IMR-90 (cell line): ENCODE measurements at regions not wholly inside any gene's neighbourhood (a gene's known extent, or its start where the extent isn't known, plus 50 kb on each side); places are given as distances from the start of the nearest gene placed in this dataset.

Experiments
- ATAC-seq: fragments of 200-7000 bp; cut with Tn5 transposase; 2 replicates; pipeline ENCODE4 v1.9.1; 2020; ENCODE audit warnings: low read depth, mild to moderate bottlenecking, moderate library complexity
- BruUV-seq: library from RNA; stranded (reverse); fragments of 400-500 nt; replicated peaks from 2 replicates; lab custom pipeline; 2021; lab: Mats Ljungman, UMichigan
- CTCF ChIA-PET: fragments of 300-600 bp; formaldehyde crosslinking; extraction: SDS; loops from one replicate; lab custom pipeline; 2021; ENCODE audit warnings: antibody characterized with exemption; lab: Yijun Ruan, JAX
- POLR2A ChIA-PET: fragments of 300-600 bp; sonication (Branson Sonifier 250); formaldehyde crosslinking; loops from one replicate; lab custom pipeline; 2022; ENCODE audit warnings: antibody characterized with exemption; ENCODE audit not compliant: unreplicated experiment; lab: Charles Lee
- DNase-seq: peaks from one replicate; pipeline ENCODE4 v3.0.0; 2013
- H2AFZ ChIP-seq: replicated peaks from 2 replicates; pipeline ENCODE3; 2013; ENCODE audit warnings: low read length, mild to moderate bottlenecking; ENCODE audit not compliant: poor library complexity
- H2AK5ac ChIP-seq: 2 replicates; pipeline ENCODE4 v1.6.1; 2013; ENCODE audit warnings: low read depth, low read length, inconsistent platforms
- H2AK9ac ChIP-seq: replicated peaks from 2 replicates; pipeline ENCODE3; 2013; ENCODE audit warnings: mild to moderate bottlenecking, low read depth, low read length, moderate library complexity; ENCODE audit not compliant: poor library complexity
- H2BK120ac ChIP-seq: 2 replicates; pipeline ENCODE4 v1.6.1; 2013; ENCODE audit warnings: low read depth, low read length, inconsistent platforms
- H2BK15ac ChIP-seq: 3 replicates; pipeline ENCODE4 v1.6.1; 2013; ENCODE audit warnings: low read depth, low read length, inconsistent platforms
- H2BK20ac ChIP-seq: 2 replicates; pipeline ENCODE4 v1.6.1; 2013; ENCODE audit warnings: low read depth, mild to moderate bottlenecking, inconsistent platforms, low read length, moderate library complexity
- H2BK5ac ChIP-seq: 2 replicates; pipeline ENCODE4 v1.6.1; 2013; ENCODE audit warnings: mild to moderate bottlenecking, low read depth, low read length, inconsistent platforms; ENCODE audit not compliant: poor library complexity, severe bottlenecking
- H3K14ac ChIP-seq: replicated peaks from 2 replicates; pipeline ENCODE4 v1.6.1; 2013; ENCODE audit warnings: low read depth, low read length, inconsistent platforms
- H3K18ac ChIP-seq: 2 replicates; pipeline ENCODE4 v1.6.1; 2013; ENCODE audit warnings: low read depth, low read length, control low read depth
- H3K23ac ChIP-seq: 2 replicates; pipeline ENCODE4 v1.6.1; 2013; ENCODE audit warnings: low read depth, low read length, inconsistent platforms
- H3K27ac ChIP-seq: 2 replicates; pipeline ENCODE4 v1.5.1; 2013; ENCODE audit warnings: mild to moderate bottlenecking, control low read depth, low read length; ENCODE audit not compliant: insufficient read depth
- H3K27me3 ChIP-seq: 2 replicates; pipeline ENCODE4 v1.6.1; 2013; ENCODE audit warnings: low read length; ENCODE audit not compliant: control insufficient read depth, insufficient read depth
- H3K36me3 ChIP-seq: 2 replicates; pipeline ENCODE4 v1.6.1; 2013; ENCODE audit warnings: low read length, mixed read lengths; ENCODE audit not compliant: control insufficient read depth, insufficient read depth
- H3K4ac ChIP-seq: 2 replicates; pipeline ENCODE4 v1.6.1; 2013; ENCODE audit warnings: low read depth, low read length, inconsistent platforms
- H3K4me1 ChIP-seq: 2 replicates; pipeline ENCODE4 v1.6.1; 2013; ENCODE audit warnings: low read length, mixed read lengths; ENCODE audit not compliant: control insufficient read depth, insufficient read depth
- H3K4me2 ChIP-seq: 2 replicates; pipeline ENCODE4 v1.6.1; 2013; ENCODE audit warnings: low read depth, mild to moderate bottlenecking, control low read depth, low read length, moderate library complexity
- H3K4me3 ChIP-seq: 2 replicates; pipeline ENCODE4 v1.5.1; 2013; ENCODE audit warnings: low read depth, mild to moderate bottlenecking, control low read depth, low read length, moderate library complexity; ENCODE audit not compliant: insufficient read depth
- H3K56ac ChIP-seq: 2 replicates; pipeline ENCODE4 v1.6.1; 2013; ENCODE audit warnings: low read length, inconsistent platforms; ENCODE audit not compliant: insufficient read depth; ENCODE audit errors: extremely low read depth
- H3K79me1 ChIP-seq, 2 experiments: 2 replicates each; pipeline ENCODE4 v1.6.1; 2013; ENCODE audit warnings: low read length in 2 of 2, inconsistent platforms in 1 of 2, low read depth in 1 of 2
- H3K9ac ChIP-seq: 2 replicates; pipeline ENCODE4 v1.6.1; 2013; ENCODE audit warnings: low read depth, low read length, control low read depth
- H3K9me1 ChIP-seq: 2 replicates; pipeline ENCODE4 v1.6.1; 2013; ENCODE audit warnings: low read length, inconsistent platforms; ENCODE audit not compliant: insufficient read depth
- H3K9me3 ChIP-seq: 2 replicates; pipeline ENCODE4 v1.6.1; 2013; ENCODE audit warnings: low read length; ENCODE audit not compliant: control insufficient read depth, insufficient read depth
- H4K20me1 ChIP-seq: 2 replicates; pipeline ENCODE4 v1.6.1; 2013; ENCODE audit warnings: low read length, inconsistent platforms; ENCODE audit not compliant: insufficient read depth
- H4K5ac ChIP-seq: 2 replicates; pipeline ENCODE4 v1.6.1; 2013; ENCODE audit warnings: mild to moderate bottlenecking, low read depth, low read length, control low read depth
- H4K8ac ChIP-seq, 2 experiments: 2 replicates each; pipeline ENCODE4 v1.6.1; 2013; ENCODE audit warnings: low read depth in 2 of 2, low read length in 2 of 2, control low read depth in 1 of 2, inconsistent platforms in 1 of 2
- H4K91ac ChIP-seq: 2 replicates; pipeline ENCODE4 v1.6.1; 2013; ENCODE audit warnings: low read depth, low read length, inconsistent platforms; ENCODE audit not compliant: insufficient read depth
- BHLHE40 ChIP-seq: fragments of 150-350 bp; IDR thresholded peaks from 2 replicates; pipeline ENCODE4 v1.6.1; 2016; ENCODE audit warnings: mild to moderate bottlenecking, low read depth, low read length
- CEBPB ChIP-seq: IDR thresholded peaks from 2 replicates; pipeline ENCODE4 v1.6.1; 2012; ENCODE audit warnings: low read depth, low read length, improper control_type of control experiment
- CHD1 ChIP-seq: IDR thresholded peaks from 2 replicates; pipeline ENCODE4 v1.6.1; 2012; ENCODE audit warnings: low read depth, low read length, improper control_type of control experiment
- CTCF ChIP-seq: conservative IDR thresholded peaks from 2 replicates; pipeline ENCODE4 v1.5.1; 2012; ENCODE audit warnings: mild to moderate bottlenecking, low read depth, low read length, improper control_type of control experiment
- ELK1 ChIP-seq: fragments of 150-350 bp; IDR thresholded peaks from 2 replicates; pipeline ENCODE4 v1.6.1; 2016; ENCODE audit warnings: low read depth, mild to moderate bottlenecking, low read length, moderate library complexity, borderline replicate concordance
- FOS ChIP-seq: fragments of 150-350 bp; IDR thresholded peaks from 2 replicates; pipeline ENCODE4 v1.6.1; 2016; ENCODE audit warnings: low read depth, low read length
- MAFK ChIP-seq: IDR thresholded peaks from 2 replicates; pipeline ENCODE4 v1.6.1; 2012; ENCODE audit warnings: low read depth, low read length, improper control_type of control experiment
- MXI1 ChIP-seq: IDR thresholded peaks from 2 replicates; pipeline ENCODE4 v1.6.1; 2012; ENCODE audit warnings: low read depth, mild to moderate bottlenecking, low read length, moderate library complexity, borderline replicate concordance
- NFE2L2 ChIP-seq: fragments of 150-350 bp; IDR thresholded peaks from 2 replicates; pipeline ENCODE4 v1.6.1; 2016; ENCODE audit warnings: low read depth, mild to moderate bottlenecking, low read length
- POLR2A ChIP-seq: IDR thresholded peaks from 2 replicates; pipeline ENCODE4 v1.6.1; 2012; ENCODE audit warnings: mild to moderate bottlenecking, low read depth, low read length
- RAD21 ChIP-seq: IDR thresholded peaks from 2 replicates; pipeline ENCODE4 v1.6.1; 2012; ENCODE audit warnings: low read length, improper control_type of control experiment
- RCOR1 ChIP-seq: IDR thresholded peaks from 2 replicates; pipeline ENCODE4 v1.6.1; 2012; ENCODE audit warnings: mild to moderate bottlenecking, low read length, improper control_type of control experiment; ENCODE audit not compliant: insufficient replicate concordance
- RFX5 ChIP-seq: IDR thresholded peaks from 2 replicates; pipeline ENCODE4 v1.8.0; 2012; ENCODE audit warnings: low read depth, mild to moderate bottlenecking, low read length, moderate library complexity
- USF2 ChIP-seq: fragments of 150-350 bp; IDR thresholded peaks from 2 replicates; pipeline ENCODE4 v1.6.1; 2017; ENCODE audit warnings: mild to moderate bottlenecking, antibody characterized with exemption, low read length, low read depth
- dilution Hi-C: fragments of 300-500 bp; cut with HindIII; formaldehyde crosslinking; loops from one replicate; pipeline ENCODE4 v1.14.3; 2018; ENCODE audit warnings: low sequenced_read_pairs; ENCODE audit not compliant: unreplicated experiment
- in situ Hi-C: fragments of 300-500 bp; cut with MboI; formaldehyde crosslinking; loops from 3 replicates; pipeline ENCODE4 v1.14.3; 2019; ENCODE audit warnings: low sequenced_read_pairs, inconsistent platforms, mixed read lengths
- intact Hi-C: fragments of 100-400 bp; cut with micrococcal nuclease; formaldehyde crosslinking; loops from 2 replicates; pipeline ENCODE4 v1.10.0; 2022

- no peak overlapping the region for H3K23ac ChIP-seq
- ChIA-PET POLR2A (no interaction called here), CTCF (no interaction called here)
- no peaks in the 10 kb centered on the region for H4K20me1 ChIP-seq
- H2BK20ac ChIP-seq = no peak overlapping the region
- H3K4me3 ChIP-seq = no peak overlapping the region
- no peaks in the 10 kb centered on the region for H3K9me3 ChIP-seq
- H3K4ac ChIP-seq = no peak overlapping the region
- no peak overlapping the region for H3K9ac ChIP-seq
- H2BK15ac ChIP-seq = no peak overlapping the region
- no peaks in the 10 kb centered on the region for H3K4me1 ChIP-seq
- BruUV-seq = no TSS peak
- no peak overlapping the region for H4K5ac ChIP-seq
- H3K36me3 ChIP-seq = no peaks in the 10 kb centered on the region
- H2AFZ ChIP-seq = no peak overlapping the region
- H2AK9ac ChIP-seq = no peak overlapping the region
- H3K27me3 ChIP-seq = no peaks in the 10 kb centered on the region
- H3K79me1 ChIP-seq = no peaks in the 10 kb centered on the region
- DNase-seq (no peak), ATAC-seq (no peak)
- TF ChIP-seq USF2 = no peak
- TF ChIP-seq RFX5 = no peak
- TF ChIP-seq MXI1 = no peak
- no peak for TF ChIP-seq CTCF
- no peak for TF ChIP-seq CEBPB
- TF ChIP-seq RAD21 = no peak
- no peak for TF ChIP-seq MAFK
- TF ChIP-seq BHLHE40 = no peak
- no peak for TF ChIP-seq CHD1
- TF ChIP-seq ELK1 = no peak
- no peak for TF ChIP-seq RCOR1
- no peak for TF ChIP-seq POLR2A
- TF ChIP-seq NFE2L2 = no peak
- TF ChIP-seq FOS = no peak
- no peak overlapping the region for H2BK5ac ChIP-seq
- in situ Hi-C loops = no loop called here
- intact Hi-C loops = no loop called here
- H4K8ac ChIP-seq = no peak overlapping the region
- no peak overlapping the region for H3K27ac ChIP-seq
- H3K18ac ChIP-seq = no peak overlapping the region
- dilution Hi-C loops = no loop called here
- H2AK5ac ChIP-seq = no peak overlapping the region
- H3K14ac ChIP-seq = no peak overlapping the region
- no peak overlapping the region for H4K91ac ChIP-seq
- H3K4me2 ChIP-seq = no peak overlapping the region
- H3K56ac ChIP-seq = no peak overlapping the region
- H3K9me1 ChIP-seq = no peaks in the 10 kb centered on the region
- no peak overlapping the region for H2BK120ac ChIP-seq
Observed at GRCh38 chr2:193712912-193713311, 1518.2 kb upstream of the TMEFF2 start.
